H9 (cell line): ENCODE measurements at regions not wholly inside any gene's neighbourhood (a gene's known extent, or its start where the extent isn't known, plus 50 kb on each side); places are given as distances from the start of the nearest gene placed in this dataset.
"Not testable (repeated sequence)": the region's sequence is repeated elsewhere in the genome, so short reads cannot be mapped to it uniquely, and the experiment has no call there.

Experiments used
- DNase-seq: peaks from one replicate; pipeline ENCODE4 v3.0.0-alpha.2; 2017
- H2AFZ ChIP-seq: one replicate; pipeline ENCODE4 v1.6.1; 2013; ENCODE audit warnings: mild to moderate bottlenecking, low read length, control low read depth, moderate library complexity
- H2AK5ac ChIP-seq: 2 replicates; pipeline ENCODE4 v1.6.1; 2013; ENCODE audit warnings: low read length, control low read depth, mixed read lengths; ENCODE audit not compliant: insufficient read length
- H2BK120ac ChIP-seq: one replicate; pipeline ENCODE4 v1.6.1; 2013; ENCODE audit warnings: low read depth, mild to moderate bottlenecking, low read length, control low read depth, inconsistent platforms; ENCODE audit not compliant: poor library complexity, severe bottlenecking
- H2BK12ac ChIP-seq: 2 replicates; pipeline ENCODE4 v1.6.1; 2013; ENCODE audit warnings: low read length, control low read depth, mixed read lengths, low read depth; ENCODE audit not compliant: insufficient read length
- H2BK15ac ChIP-seq: 2 replicates; pipeline ENCODE4 v1.6.1; 2013; ENCODE audit warnings: low read depth, low read length, control low read depth
- H2BK20ac ChIP-seq: one replicate; pipeline ENCODE4 v1.6.1; 2013; ENCODE audit warnings: low read depth, mild to moderate bottlenecking, low read length, control low read depth, inconsistent platforms; ENCODE audit not compliant: poor library complexity, severe bottlenecking
- H2BK5ac ChIP-seq: 2 replicates; pipeline ENCODE4 v1.6.1; 2013; ENCODE audit warnings: low read length, control low read depth, mixed read lengths; ENCODE audit not compliant: insufficient read length
- H3K14ac ChIP-seq: 2 replicates; pipeline ENCODE4 v1.6.1; 2013; ENCODE audit warnings: low read length, control low read depth; ENCODE audit not compliant: insufficient read depth
- H3K18ac ChIP-seq: 2 replicates; pipeline ENCODE4 v1.6.1; 2013; ENCODE audit warnings: low read depth, mild to moderate bottlenecking, mixed read lengths, low read length, control low read depth; ENCODE audit not compliant: insufficient read length
- H3K23ac ChIP-seq: 2 replicates; pipeline ENCODE4 v1.6.1; 2013; ENCODE audit warnings: low read length, control low read depth, mixed read lengths, low read depth; ENCODE audit not compliant: insufficient read length
- H3K23me2 ChIP-seq: 2 replicates; pipeline ENCODE4 v1.6.1; 2013; ENCODE audit warnings: low read depth, mild to moderate bottlenecking, mixed read lengths, low read length, control low read depth; ENCODE audit not compliant: insufficient read length, poor library complexity, severe bottlenecking
- H3K27ac ChIP-seq: 2 replicates; pipeline ENCODE4 v1.5.1; 2013; ENCODE audit warnings: low read length, control low read depth, mixed read lengths, low read depth; ENCODE audit not compliant: insufficient read length
- H3K27me3 ChIP-seq: 2 replicates; pipeline ENCODE4 v1.6.1; 2013; ENCODE audit warnings: low read length, control low read depth, inconsistent platforms; ENCODE audit not compliant: insufficient read depth
- H3K4ac ChIP-seq: 2 replicates; pipeline ENCODE4 v1.6.1; 2013; ENCODE audit warnings: low read depth, mild to moderate bottlenecking, control low read depth, inconsistent platforms, low read length, moderate library complexity
- H3K4me1 ChIP-seq: 2 replicates; pipeline ENCODE4 v1.6.1; 2013; ENCODE audit warnings: low read length, control low read depth, inconsistent platforms; ENCODE audit not compliant: insufficient read depth
- H3K4me2 ChIP-seq: 2 replicates; pipeline ENCODE4 v1.6.1; 2013; ENCODE audit warnings: low read length, control low read depth, mixed read lengths; ENCODE audit not compliant: insufficient read length, insufficient read depth
- H3K56ac ChIP-seq: 2 replicates; pipeline ENCODE4 v1.6.1; 2013; ENCODE audit warnings: low read depth, mild to moderate bottlenecking, mixed read lengths, low read length, control low read depth; ENCODE audit not compliant: insufficient read length
- H3K79me1 ChIP-seq: 2 replicates; pipeline ENCODE4 v1.6.1; 2013; ENCODE audit warnings: low read depth, mild to moderate bottlenecking, moderate library complexity, low read length, control low read depth, inconsistent platforms; ENCODE audit not compliant: insufficient read depth, poor library complexity, severe bottlenecking
- H3K79me2 ChIP-seq: 2 replicates; pipeline ENCODE4 v1.6.1; 2013; ENCODE audit warnings: low read length, control low read depth, inconsistent platforms; ENCODE audit not compliant: insufficient read depth
- H3K9ac ChIP-seq: 2 replicates; pipeline ENCODE4 v1.6.1; 2013; ENCODE audit warnings: low read length, control low read depth, mixed read lengths; ENCODE audit not compliant: insufficient read length; ENCODE audit errors: extremely low read depth
- H3K9me3 ChIP-seq: one replicate; pipeline ENCODE4 v1.6.1; 2013; ENCODE audit warnings: low read depth, low read length, inconsistent platforms; ENCODE audit not compliant: control insufficient read depth
- H3T11ph ChIP-seq: one replicate; pipeline ENCODE4 v1.6.1; 2013; ENCODE audit warnings: mild to moderate bottlenecking, low read length, control low read depth, inconsistent platforms
- H4K20me1 ChIP-seq: one replicate; pipeline ENCODE4 v1.6.1; 2013; ENCODE audit not compliant: control insufficient read depth, insufficient read length, insufficient read depth
- H4K5ac ChIP-seq: 2 replicates; pipeline ENCODE4 v1.6.1; 2013; ENCODE audit warnings: low read depth, mild to moderate bottlenecking, mixed read lengths, low read length, control low read depth; ENCODE audit not compliant: insufficient read length
- H4K8ac ChIP-seq: replicated peaks from 2 replicates; pipeline ENCODE4 v1.6.1; 2013; ENCODE audit warnings: low read length, control low read depth, mixed read lengths, low read depth; ENCODE audit not compliant: insufficient read length
- H4K91ac ChIP-seq: 2 replicates; pipeline ENCODE4 v1.6.1; 2013; ENCODE audit warnings: low read depth, mild to moderate bottlenecking, moderate library complexity, mixed read lengths, low read length, control low read depth; ENCODE audit not compliant: insufficient read length
- H3K27ac Mint-ChIP-seq, 3 experiments: 2 replicates in 2 of 3; 3 replicates in 1 of 3; pipeline ENCODE4 v1.8.0; 2020 to 2021; ENCODE audit warnings: mixed read lengths in 3 of 3, mild to moderate bottlenecking in 1 of 3, moderate library complexity in 1 of 3
- H3K27me3 Mint-ChIP-seq: 2 replicates; pipeline ENCODE4 v1.8.0; 2021; ENCODE audit warnings: low read depth, mild to moderate bottlenecking, moderate library complexity, mixed read lengths
- H3K36me3 Mint-ChIP-seq, 3 experiments: 2 replicates in 2 of 3; 3 replicates in 1 of 3; pipeline ENCODE4 v1.8.0; 2020 to 2021; ENCODE audit warnings: low read depth in 3 of 3, mixed read lengths in 3 of 3; ENCODE audit not compliant: insufficient read depth in 1 of 3
- H3K4me1 Mint-ChIP-seq, 2 experiments: 2 replicates each; pipeline ENCODE4 v1.8.0; 2020; ENCODE audit warnings: mixed read lengths in 2 of 2
- H3K4me3 Mint-ChIP-seq, 2 experiments: 2 replicates in 1 of 2; 3 replicates in 1 of 2; pipeline ENCODE4 v1.8.0; 2020 to 2021; ENCODE audit warnings: mild to moderate bottlenecking in 2 of 2, mixed read lengths in 2 of 2, moderate library complexity in 1 of 2
- H3K9me3 Mint-ChIP-seq, 2 experiments: 2 replicates in 1 of 2; 3 replicates in 1 of 2; pipeline ENCODE4 v1.8.0; 2020; ENCODE audit warnings: mild to moderate bottlenecking in 2 of 2, mixed read lengths in 2 of 2, moderate library complexity in 1 of 2
- WGBS: extraction: QIAGEN DNeasy Blood & Tissue Kit; methylation state at CpG from one replicate; pipeline ENCODE4 v1.1.7; 2013; ENCODE audit warnings: missing lambda C conversion rate, low lambda C conversion rate, mixed read lengths; ENCODE audit not compliant: insufficient read length; ENCODE audit errors: extremely low coverage; 5-methylcytosine and 5-hydroxymethylcytosine counted together

GRCh38 chr5:97234380-97234779, 51.3 kb upstream of the RIOK2 start:
- H3K9me3 Mint-ChIP-seq: peaks cover 16 to 18% of the 10 kb centered on the region in 2 experiments
- not testable (repeated sequence) for H3K27ac Mint-ChIP-seq, H2BK20ac ChIP-seq, H4K91ac ChIP-seq, H2BK120ac ChIP-seq, H3K4me3 Mint-ChIP-seq, H2BK5ac ChIP-seq, H3K27ac ChIP-seq, H2BK12ac ChIP-seq, H3K56ac ChIP-seq, H3K4me1 Mint-ChIP-seq, H3K23me2 ChIP-seq, H3K4ac ChIP-seq, H3K27me3 Mint-ChIP-seq, H3K4me2 ChIP-seq, DNase-seq, H4K5ac ChIP-seq, H3K4me1 ChIP-seq, H2AK5ac ChIP-seq, H3K14ac ChIP-seq, H3K23ac ChIP-seq, H3K27me3 ChIP-seq, H2AFZ ChIP-seq, H3K9ac ChIP-seq, H3K79me2 ChIP-seq, H3K79me1 ChIP-seq, H3K18ac ChIP-seq, H4K20me1 ChIP-seq, H3T11ph ChIP-seq, H4K8ac ChIP-seq, H2BK15ac ChIP-seq, H3K9me3 ChIP-seq
- WGBS: no CpG with 5 or more reads among the region's 1 CpG
- H3K36me3 Mint-ChIP-seq: peaks cover 0 to 16% (median 2%) of the 10 kb centered on the region in 3 experiments; a peak in 3 of 7 replicates
